K562 (cell line): ENCODE measurements at regions not wholly inside any gene's neighbourhood (a gene's known extent, or its start where the extent isn't known, plus 50 kb on each side); places are given as distances from the start of the nearest gene placed in this dataset.

Source experiments
- ATAC-seq: fragments of 200-7000 bp; cut with Tn5 transposase; 3 replicates; pipeline ENCODE4 v1.9.1; 2020; ENCODE audit warnings: moderate library complexity
- BruUV-seq: library from RNA; stranded (reverse); fragments of 400-500 nt; replicated peaks from 2 replicates; lab custom pipeline; 2021; lab: Mats Ljungman, UMichigan
- CTCF ChIA-PET: fragments of 300-600 bp; formaldehyde crosslinking; extraction: SDS; loops from one replicate; lab custom pipeline; 2021; ENCODE audit warnings: low intra/inter-chr PET ratio; lab: Yijun Ruan, JAX
- POLR2A ChIA-PET: fragments of 300-600, 350-650 bp; sonication (Branson Sonifier 250); formaldehyde crosslinking; extraction: SDS; loops from one replicate; lab custom pipeline; 2021; ENCODE audit warnings: antibody characterized with exemption, inconsistent platforms; lab: Yijun Ruan, JAX
- DNase-seq, 4 experiments: peaks; one replicate each; pipeline versions ENCODE4 v3.0.0 to v3.0.0-alpha.2; 2011 to 2018; ENCODE audit warnings: low spot score in 3 of 4, mixed read lengths in 3 of 4; ENCODE audit errors: extremely low read depth in 1 of 4
- FAIRE-seq: peaks from 2 replicates; lab custom pipeline; 2011; peaks lifted over from hg19 to GRCh38; lab: Jason Lieb, UNC
- H2AFZ ChIP-seq: 2 replicates; pipeline ENCODE4 v1.6.0; 2011; ENCODE audit warnings: low read depth, low read length, control low read depth, inconsistent platforms
- H3K27ac ChIP-seq: fragments of 200-600 bp; 3 replicates; pipeline ENCODE4 v1.8.0; 2011; ENCODE audit warnings: low read depth, mild to moderate bottlenecking, control low read depth, inconsistent platforms, low read length, moderate library complexity, mixed read lengths; ENCODE audit errors: extremely low read depth
- H3K27me3 ChIP-seq, 2 experiments: fragments of 300-600 bp in 1 of 2; 2 replicates in 1 of 2; 3 replicates in 1 of 2; pipeline versions ENCODE4 v1.6.0 to v1.8.0; 2011; ENCODE audit warnings: inconsistent platforms in 2 of 2, low read length in 2 of 2, mild to moderate bottlenecking in 1 of 2, mixed read lengths in 1 of 2, moderate library complexity in 1 of 2; ENCODE audit not compliant: control insufficient read depth in 2 of 2, insufficient read depth in 2 of 2
- H3K36me3 ChIP-seq: fragments of 300-600 bp; 3 replicates; pipeline ENCODE4 v1.8.0; 2011; ENCODE audit warnings: mild to moderate bottlenecking, low read length, inconsistent platforms; ENCODE audit not compliant: control insufficient read depth, insufficient read depth
- H3K4me1 ChIP-seq, 2 experiments: fragments of 200-600 bp in 1 of 2; replicated peaks in 1 of 2; 2 replicates in 1 of 2; 3 replicates in 1 of 2; pipeline versions ENCODE4 v1.5.1 to v1.8.0; 2011; ENCODE audit warnings: inconsistent platforms in 2 of 2, low read length in 2 of 2, mild to moderate bottlenecking in 1 of 2, mixed read lengths in 1 of 2, moderate library complexity in 1 of 2; ENCODE audit not compliant: control insufficient read depth in 2 of 2, insufficient read depth in 2 of 2
- H3K4me2 ChIP-seq: 2 replicates; pipeline ENCODE4 v1.6.1; 2011; ENCODE audit warnings: low read length, control low read depth, inconsistent platforms, mixed read lengths; ENCODE audit not compliant: insufficient read depth
- H3K4me3 ChIP-seq: fragments of 200-600 bp; sonication (generic), shearing (Covaris generic); 2 replicates; pipeline ENCODE4 v1.5.1; 2016; ENCODE audit warnings: control low read depth, inconsistent platforms
- H3K79me2 ChIP-seq: fragments of 200-600 bp; 3 replicates; pipeline ENCODE4 v1.8.0; 2011; ENCODE audit warnings: low read length, inconsistent platforms; ENCODE audit not compliant: control insufficient read depth, insufficient read depth
- H3K9ac ChIP-seq, 2 experiments: 2 replicates each; pipeline versions ENCODE4 v1.6.0 to v1.6.1; 2011; ENCODE audit warnings: low read depth in 2 of 2, low read length in 2 of 2, control low read depth in 1 of 2, inconsistent platforms in 1 of 2, mild to moderate bottlenecking in 1 of 2, mixed read lengths in 1 of 2; ENCODE audit not compliant: insufficient read depth in 1 of 2
- H3K9me1 ChIP-seq: one replicate; pipeline ENCODE4 v1.6.0; 2011; ENCODE audit warnings: inconsistent platforms, mild to moderate bottlenecking, low read length, moderate library complexity; ENCODE audit not compliant: control insufficient read depth, insufficient read depth
- H3K9me3 ChIP-seq: replicated peaks from 2 replicates; pipeline ENCODE4 v1.5.1; 2011; ENCODE audit warnings: low read depth, low read length, inconsistent platforms; ENCODE audit not compliant: control insufficient read depth, insufficient read depth
- H4K20me1 ChIP-seq: replicated peaks from 2 replicates; pipeline ENCODE4 v1.6.1; 2011; ENCODE audit warnings: low read length, inconsistent platforms, mixed read lengths; ENCODE audit not compliant: control insufficient read depth, insufficient read depth
- CEBPG ChIP-seq, 3 experiments: fragments of 200-800 bp in 1 of 3; sonication (Bioruptor generic) in 1 of 3; sonication (generic) in 1 of 3; formaldehyde crosslinking in 1 of 3; IDR thresholded peaks in 2 of 3; conservative IDR thresholded peaks in 1 of 3; 2 replicates each; pipeline versions ENCODE4 v1.6.1 to v1.8.0; 2016 to 2022; ENCODE audit warnings: missing compliant biosample characterization in 2 of 3, missing genetic modification characterization in 2 of 3, mild to moderate bottlenecking in 1 of 3, missing genetic modification reagents in 1 of 3
- CXXC5 ChIP-seq: fragments of 250-450 bp; sonication (Bioruptor Pico); IDR thresholded peaks from 2 replicates; pipeline ENCODE4 v1.8.0; 2022; ENCODE audit warnings: inconsistent platforms, mild to moderate bottlenecking, moderate library complexity
- DNMT1 ChIP-seq: fragments of 450-650 bp; IDR thresholded peaks from 2 replicates; pipeline ENCODE4 v1.6.1; 2016; ENCODE audit warnings: antibody characterized with exemption, mild to moderate bottlenecking
- HMGN3 ChIP-seq: IDR thresholded peaks from 2 replicates; pipeline ENCODE4 v1.6.1; 2011; ENCODE audit warnings: borderline replicate concordance, low read depth, mild to moderate bottlenecking, mixed read lengths, low read length; ENCODE audit not compliant: insufficient read length; ENCODE audit errors: extremely low read depth
- KDM1A ChIP-seq, 2 experiments: fragments of 450-650 bp; IDR thresholded peaks; 2 replicates each; pipeline ENCODE4 v1.6.1; 2016; ENCODE audit warnings: mild to moderate bottlenecking in 2 of 2
- NCOA6 ChIP-seq: fragments of 450-650 bp; IDR thresholded peaks from 2 replicates; pipeline ENCODE4 v1.6.1; 2017; ENCODE audit warnings: mild to moderate bottlenecking
- RB1 ChIP-seq: fragments of 450-650 bp; IDR thresholded peaks from 2 replicates; pipeline ENCODE4 v1.6.1; 2017; ENCODE audit warnings: low read depth, mild to moderate bottlenecking
- RBM17 ChIP-seq: fragments of 200-400 bp; formaldehyde crosslinking; IDR thresholded peaks from 2 replicates; pipeline ENCODE4 v1.6.1; 2017; ENCODE audit warnings: low read depth, mild to moderate bottlenecking, low read length, borderline replicate concordance
- SNAPC5 ChIP-seq: fragments of 250-450 bp; sonication (Bioruptor Pico); IDR thresholded peaks from 2 replicates; pipeline ENCODE4 v1.8.0; 2021; ENCODE audit warnings: moderate library complexity, mild to moderate bottlenecking, inconsistent platforms
- ZNF174 ChIP-seq: fragments of 250-450 bp; sonication (Bioruptor Pico); IDR thresholded peaks from 2 replicates; pipeline ENCODE4 v1.4.0; 2020; ENCODE audit warnings: mild to moderate bottlenecking
- ZNF277 ChIP-seq: fragments of 250-450 bp; sonication (Bioruptor Pico); IDR thresholded peaks from 2 replicates; pipeline ENCODE4 v1.8.0; 2022; ENCODE audit warnings: inconsistent platforms, mild to moderate bottlenecking, moderate library complexity, borderline replicate concordance
- ZNF316 ChIP-seq: fragments of 450-650 bp; IDR thresholded peaks from 2 replicates; pipeline ENCODE4 v1.6.1; 2016
- WGBS: fragments of 100-300 bp; shearing (Covaris generic); methylation state at CpG from one replicate; pipeline ENCODE4 v1.1.6; 2016; ENCODE audit warnings: low coverage, mixed read lengths; ENCODE audit not compliant: insufficient coverage; ENCODE audit errors: missing lambda C conversion rate; 5-methylcytosine and 5-hydroxymethylcytosine counted together
- in situ Hi-C: fragments of 300-500 bp; cut with MboI; formaldehyde crosslinking; loops from 4 replicates; pipeline ENCODE4 v1.15.0; 2018; ENCODE audit warnings: inconsistent platforms, mixed read lengths
- intact Hi-C: fragments of 100-400 bp; cut with micrococcal nuclease; formaldehyde crosslinking; loops from 2 replicates; pipeline ENCODE4 v1.14.2; 2022

- TF ChIP-seq HMGN3 (no peak), RBM17 (no peak), CEBPG (CRISPR knock-in tag; IDR thresholded peaks at IDR 0.05) (no peak), CEBPG (tag; conservative IDR thresholded peaks at IDR 0.05 in 1 of 2, IDR thresholded peaks at IDR 0.05 in 1 of 2) (no peak), NCOA6 (no peak), DNMT1 (no peak)
- TF ChIP-seq, all 486 proteins: peak for 0
These were observed 183.7 kb upstream of the NTF3 start (continued) for GRCh38 chr12:5248230-5248629.

- no TSS peak for BruUV-seq
- H3K4me2 ChIP-seq: no peak overlapping the region
- no peaks in the 10 kb centered on the region for H3K36me3 ChIP-seq
- H3K27ac ChIP-seq: no peak overlapping the region
- no peak overlapping the region for H3K4me3 ChIP-seq
- H3K9ac ChIP-seq: no peak overlapping the region
- CTCF ChIA-PET: no interaction called here
- H3K9me3 ChIP-seq: no peaks in the 10 kb centered on the region
- no peaks in the 10 kb centered on the region for H3K79me2 ChIP-seq
- peaks cover 0 to 4% of the 10 kb centered on the region in 2 experiments; a peak in 3 of 5 replicates for H3K4me1 ChIP-seq
- H3K27me3 ChIP-seq: no peaks in the 10 kb centered on the region
- no peaks in the 10 kb centered on the region for H3K9me1 ChIP-seq
- H2AFZ ChIP-seq: no peak overlapping the region
- in situ Hi-C loops: no loop called here
- no peak for FAIRE-seq
- WGBS: 0% methylated on average over 8 of the region's 8 CpGs
- TF ChIP-seq SNAPC5 (CRISPR knock-in tag): no peak
- TF ChIP-seq RB1: no peak
- no peak for TF ChIP-seq KDM1A (IDR thresholded peaks at IDR 0.05)
- no peak for TF ChIP-seq ZNF277 (CRISPR knock-in tag)
- no peak for TF ChIP-seq CXXC5 (CRISPR knock-in tag)
- TF ChIP-seq ZNF316: no peak
- TF ChIP-seq ZNF174 (CRISPR knock-in tag): no peak
- ATAC-seq: no peak
- POLR2A ChIA-PET: no interaction called here
- DNase-seq: no peak
- H4K20me1 ChIP-seq: no peaks in the 10 kb centered on the region
- intact Hi-C loops: no loop called here
These were observed 182.8 kb upstream of the NTF3 start for GRCh38 chr12:5248999-5249526.
